IPS-NIHi7 (cell line): ENCODE measurements at regions not wholly inside any gene's neighbourhood (a gene's known extent, or its start where the extent isn't known, plus 50 kb on each side); places are given as distances from the start of the nearest gene placed in this dataset.
"Not testable (repeated sequence)": the region's sequence is repeated elsewhere in the genome, so short reads cannot be mapped to it uniquely, and the experiment has no call there.

Source experiments
- DNase-seq: peaks from one replicate; pipeline ENCODE4 v3.0.0; 2012; ENCODE audit warnings: mixed read lengths; ENCODE audit errors: extremely low spot score

- DNase-seq = no peak
These were observed 1381.7 kb upstream of the SEL1L start for GRCh38 chr14:82915381-82915780.

- DNase-seq = no peak
These were observed 1402.0 kb upstream of the SEL1L start for GRCh38 chr14:82935691-82936090.

DNA sequence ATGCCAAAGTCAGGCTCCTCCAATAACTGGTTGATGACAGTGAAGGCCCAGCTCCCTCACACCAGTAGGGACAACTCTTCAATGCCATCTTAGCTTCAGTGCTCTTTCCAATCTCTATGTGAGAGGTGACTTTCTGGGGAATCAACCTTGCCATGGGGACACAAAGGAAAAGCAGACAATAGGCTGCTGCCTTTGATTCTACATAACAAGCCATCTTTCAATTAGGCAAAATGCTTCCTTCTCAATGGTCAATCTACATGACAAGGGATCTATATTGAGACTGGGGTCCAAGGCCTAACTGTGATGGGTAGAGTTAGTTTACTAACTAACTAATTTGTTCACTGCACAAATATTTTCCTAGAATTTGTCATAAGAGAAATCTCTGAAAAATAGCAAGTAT, 1417.5 kb upstream of the SEL1L start:
- peak; percentile 6 for DNase-seq

GRCh38 chr14:82963756-82964155, 1430.1 kb upstream of the SEL1L start:
- no peak for DNase-seq

- no peak for DNase-seq
These were observed 1454.0 kb upstream of the SEL1L start for GRCh38 chr14:82987502-82988124.

- DNase-seq = not testable (repeated sequence)
These were observed 1460.9 kb upstream of the SEL1L start for GRCh38 chr14:82994547-82994946.

- peak; percentile 12 for DNase-seq
These were observed 1466.1 kb upstream of the SEL1L start for GRCh38 chr14:82999802-83000201.

DNA sequence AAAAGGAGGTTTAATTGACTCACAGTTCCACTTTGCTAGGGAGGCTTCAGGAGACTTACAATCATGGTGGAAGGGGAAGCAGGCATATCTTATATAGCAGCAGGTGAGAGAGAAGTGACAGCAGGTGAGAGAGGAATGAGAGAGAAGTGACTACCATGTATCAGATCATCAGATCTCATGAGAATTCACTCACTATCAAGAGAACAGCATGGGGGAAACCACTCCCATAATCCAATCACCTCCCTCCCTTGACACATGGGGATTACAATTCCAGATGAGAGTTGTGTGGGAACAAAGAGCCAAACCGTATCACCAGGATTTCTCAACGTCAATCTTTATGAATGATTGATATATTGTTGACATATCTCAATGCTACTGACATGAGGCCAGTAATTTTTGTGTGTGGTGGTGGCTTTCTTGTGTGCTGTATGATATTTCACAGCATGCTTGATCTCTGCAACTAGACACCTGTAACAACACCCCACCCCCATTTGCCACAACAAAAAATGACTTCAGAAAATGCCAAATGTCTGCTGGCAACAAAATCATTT, 1470.9 kb upstream of the SEL1L start:
- no peak for DNase-seq

DNA sequence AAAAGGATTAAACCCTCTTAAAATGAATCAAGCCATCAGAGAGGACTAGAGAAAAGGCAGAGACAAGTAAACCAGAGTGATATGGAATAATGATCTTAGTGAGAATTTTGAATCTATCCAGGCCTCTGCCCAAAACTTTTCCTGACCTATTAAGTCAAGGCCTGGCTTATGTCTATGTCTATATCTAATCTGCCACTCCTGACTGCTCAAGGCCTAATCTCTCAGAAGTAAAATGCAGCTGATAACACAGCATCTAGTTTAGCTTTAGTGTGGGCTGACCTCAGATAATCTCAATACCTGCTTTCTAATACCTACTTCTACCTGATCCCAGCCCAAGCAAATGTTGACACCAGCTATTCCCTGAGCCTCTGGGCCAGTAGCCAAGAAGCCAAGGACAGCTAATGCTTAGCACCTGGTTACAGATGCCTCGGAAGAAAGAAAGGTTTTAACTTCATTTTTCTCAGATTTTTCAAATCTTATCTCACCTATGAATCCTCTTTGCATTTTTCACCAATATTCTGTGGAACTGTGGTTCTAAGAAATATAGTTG, 1472.5 kb upstream of the SEL1L start:
- peak; percentile 7 for DNase-seq

DNA sequence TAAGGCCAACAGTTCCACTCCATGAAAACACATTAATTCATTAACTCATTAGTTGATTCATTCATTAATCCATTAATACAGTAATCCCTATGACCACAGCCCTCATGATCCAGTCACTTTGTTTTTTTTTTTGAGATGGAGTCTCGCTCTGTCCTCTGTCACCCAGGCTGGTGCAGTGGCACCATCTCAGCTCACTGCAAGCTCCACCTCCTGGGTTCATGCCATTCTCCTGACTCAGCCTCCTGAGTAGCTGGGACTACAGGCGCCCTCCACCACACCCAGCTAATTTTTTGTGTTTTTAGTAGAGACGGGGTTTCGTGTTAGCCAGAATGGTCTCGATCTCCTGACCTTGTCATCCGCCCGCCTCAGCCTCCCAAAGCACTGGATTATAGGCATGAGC, 1473.4 kb upstream of the SEL1L start:
- DNase-seq = not testable (repeated sequence)

DNA sequence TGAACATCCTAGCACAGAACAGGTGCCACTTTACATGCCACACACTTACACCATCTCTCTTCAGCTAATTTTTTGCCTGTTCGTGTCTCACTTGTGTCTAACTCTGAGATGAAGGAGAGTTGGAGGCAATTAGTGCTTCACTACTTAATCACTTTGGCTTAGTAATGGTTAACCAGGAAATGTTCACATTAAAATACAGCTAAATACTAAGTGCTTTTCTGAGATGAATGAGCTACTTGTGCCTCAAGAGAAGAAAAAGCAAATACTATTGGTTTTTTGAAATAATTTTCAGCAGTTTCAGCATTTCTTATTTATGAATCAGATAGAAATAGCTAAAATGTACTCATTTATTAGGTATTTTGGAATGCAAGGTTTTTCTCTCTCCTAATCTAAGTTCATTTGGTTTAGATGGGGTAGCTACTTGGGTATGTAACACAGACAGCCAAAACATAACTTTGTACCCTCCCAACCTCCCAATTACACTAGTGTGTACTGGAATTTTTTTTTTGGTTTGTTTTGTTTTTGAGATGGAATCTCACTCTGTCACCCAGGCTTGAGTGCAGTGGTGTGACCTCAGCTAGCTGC, 1474.1 kb upstream of the SEL1L start:
- no peak for DNase-seq

DNA sequence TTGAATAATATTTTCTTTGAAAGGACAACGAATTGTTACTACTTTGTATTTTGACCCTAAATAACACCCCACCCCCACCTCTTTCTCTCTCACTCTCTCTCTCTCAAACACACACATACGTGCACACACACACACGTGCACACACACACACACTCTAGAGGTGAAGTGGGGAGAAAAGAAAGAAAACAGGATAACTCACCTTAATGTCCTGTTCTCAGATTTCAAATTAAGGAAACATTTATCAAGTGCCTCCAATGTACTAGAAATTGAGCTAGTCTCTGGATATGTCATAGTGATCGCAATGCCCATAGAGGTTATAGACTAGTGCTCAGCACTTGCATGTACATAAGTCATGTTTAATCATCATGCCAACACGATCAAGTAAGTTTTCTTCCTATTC, 1483.6 kb upstream of the SEL1L start:
- no peak for DNase-seq

DNA sequence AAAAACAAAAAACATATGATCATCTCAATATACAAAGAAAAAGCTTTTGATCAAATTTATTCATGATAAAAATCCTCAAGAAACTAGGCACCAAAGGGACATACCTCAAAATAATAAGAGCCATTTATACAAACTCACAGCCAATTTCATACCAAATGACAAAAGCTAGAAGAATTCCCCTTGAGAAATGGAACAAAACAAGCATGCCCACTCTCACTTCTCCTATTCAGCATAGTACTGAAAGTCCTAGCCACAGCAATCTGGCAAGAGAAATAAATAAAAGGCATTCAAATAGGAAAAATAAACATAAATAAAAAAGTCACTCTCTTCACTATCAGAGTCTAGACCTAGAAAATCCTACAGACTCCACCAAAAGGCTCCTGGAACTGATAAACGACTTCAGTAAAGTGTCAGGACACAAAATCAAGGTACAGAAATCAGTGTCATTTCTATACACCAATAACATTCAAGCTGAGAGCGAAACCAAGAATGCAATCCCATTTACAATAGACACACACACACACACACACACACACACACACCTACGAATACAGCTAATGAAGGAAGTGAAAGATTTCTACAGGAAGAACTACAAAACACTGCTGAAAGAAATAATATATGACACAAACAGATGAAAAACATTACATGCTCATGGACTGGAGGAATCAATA, 1486.2 kb upstream of the SEL1L start:
- DNase-seq = no peak

DNA sequence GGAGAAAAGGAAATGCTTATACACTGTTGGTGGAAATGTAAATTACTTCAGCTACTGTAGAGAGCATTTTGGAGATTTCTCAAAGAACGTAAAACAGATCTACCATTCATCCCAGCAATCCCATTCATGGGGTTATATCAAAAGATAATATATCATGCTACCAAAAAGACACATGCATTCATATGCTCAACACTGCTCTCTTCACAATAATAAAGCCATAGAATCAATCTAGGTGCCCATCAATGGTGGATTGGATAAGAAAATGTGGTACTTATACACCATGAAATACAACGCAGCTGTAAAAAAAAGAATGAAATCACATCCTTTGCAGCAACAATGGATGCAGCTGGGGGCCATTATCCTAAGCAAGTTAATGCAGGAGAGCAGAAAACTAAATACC, 1487.7 kb upstream of the SEL1L start:
- DNase-seq = no peak

GRCh38 chr14:83023369-83023768, 1489.7 kb upstream of the SEL1L start:
- no peak for DNase-seq

DNA sequence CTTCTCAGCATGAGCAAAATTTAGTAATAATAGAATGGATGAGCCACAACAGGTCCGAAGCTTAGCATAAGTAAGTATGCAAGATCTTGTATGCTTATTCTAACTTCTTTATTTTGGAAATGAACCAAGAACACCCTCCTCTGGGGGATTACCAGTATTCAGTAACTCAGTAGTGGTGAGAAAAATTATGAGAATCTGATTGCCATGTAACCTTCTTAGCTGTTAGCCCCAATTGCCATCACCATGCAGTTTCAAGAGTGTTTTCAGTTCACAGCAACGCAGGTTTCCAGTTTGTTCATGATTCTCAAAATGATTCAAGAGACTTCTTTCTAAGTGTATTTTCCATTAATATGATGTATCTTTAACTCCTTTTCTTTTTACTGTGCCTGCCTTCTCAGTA, 1507.6 kb upstream of the SEL1L start:
- no peak for DNase-seq

DNA sequence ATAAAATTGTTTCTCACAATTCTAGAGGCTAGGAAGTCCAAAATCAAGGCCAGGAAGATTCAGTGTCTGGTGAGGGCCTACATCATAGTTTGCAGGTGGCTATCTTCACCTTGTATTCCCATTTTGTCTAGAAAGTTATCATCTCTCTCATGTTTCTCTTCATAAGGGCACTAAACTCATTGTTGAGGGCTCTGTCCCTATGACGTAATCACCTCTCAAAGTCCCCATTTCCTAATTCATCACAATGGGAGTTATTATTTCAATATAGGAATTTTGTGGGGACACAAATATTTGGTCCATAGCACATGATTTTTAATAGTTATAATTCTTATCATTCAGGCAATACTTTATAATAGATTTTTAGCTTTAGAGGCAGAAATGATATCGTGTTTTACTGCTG, 1509.2 kb upstream of the SEL1L start:
- DNase-seq = no peak

DNA sequence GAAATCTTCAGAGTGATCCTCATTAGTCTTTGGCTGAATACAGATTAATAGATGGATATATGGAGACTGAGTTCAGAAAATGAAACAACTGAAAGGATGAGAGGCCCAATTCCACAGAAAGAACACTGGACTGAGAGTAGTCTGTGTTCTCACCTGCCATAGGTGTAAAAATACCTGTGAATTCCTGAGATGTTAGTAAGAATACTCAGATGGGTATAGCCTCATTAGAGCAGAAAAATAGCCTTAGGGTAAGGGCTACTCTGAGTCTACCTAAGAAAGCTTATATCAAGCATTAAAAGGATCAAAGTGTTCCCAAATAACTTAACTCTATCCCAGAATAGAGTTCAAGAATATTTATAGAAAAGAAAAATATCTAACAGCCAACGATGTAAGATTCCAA, 1510.3 kb upstream of the SEL1L start:
- no peak for DNase-seq

DNA sequence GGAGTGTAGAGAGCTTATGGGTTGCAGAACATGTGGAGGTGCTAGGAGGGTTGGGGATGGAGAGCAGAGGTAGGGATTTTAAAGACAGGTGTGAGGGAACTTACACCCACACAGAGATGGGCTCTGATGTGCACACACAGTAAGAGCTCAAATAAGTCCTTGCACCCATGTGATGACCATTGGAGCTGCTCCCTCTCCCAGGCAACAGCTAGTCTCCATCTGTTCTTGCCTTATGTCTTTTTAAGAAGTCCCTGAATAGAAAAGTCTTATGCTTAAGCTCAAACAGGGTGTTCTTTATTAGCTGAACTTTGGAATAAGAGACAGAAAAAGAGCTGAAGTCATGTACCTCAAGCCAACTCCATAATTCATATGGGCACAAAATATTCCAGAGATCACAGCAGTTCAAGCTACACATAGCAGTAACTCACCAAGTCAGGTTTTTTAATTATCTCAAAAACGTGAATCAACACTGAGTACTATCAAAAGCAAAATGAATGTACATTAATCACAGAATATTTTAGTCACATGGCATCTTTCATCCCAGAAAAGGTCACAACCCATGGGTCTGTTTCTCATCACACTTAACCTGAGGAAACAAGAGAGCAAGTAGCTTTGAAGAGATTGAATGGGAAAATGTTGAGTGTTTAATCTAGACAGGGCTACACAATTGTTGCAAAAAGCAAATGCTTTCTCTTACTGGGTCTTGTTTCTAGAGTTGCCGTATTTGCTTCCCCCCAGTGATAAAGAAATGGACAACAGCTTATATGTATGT, 1513.6 kb upstream of the SEL1L start:
- DNase-seq = no peak

GRCh38 chr14:83053022-83053710, 1519.5 kb upstream of the SEL1L start:
- DNase-seq = no peak

DNA sequence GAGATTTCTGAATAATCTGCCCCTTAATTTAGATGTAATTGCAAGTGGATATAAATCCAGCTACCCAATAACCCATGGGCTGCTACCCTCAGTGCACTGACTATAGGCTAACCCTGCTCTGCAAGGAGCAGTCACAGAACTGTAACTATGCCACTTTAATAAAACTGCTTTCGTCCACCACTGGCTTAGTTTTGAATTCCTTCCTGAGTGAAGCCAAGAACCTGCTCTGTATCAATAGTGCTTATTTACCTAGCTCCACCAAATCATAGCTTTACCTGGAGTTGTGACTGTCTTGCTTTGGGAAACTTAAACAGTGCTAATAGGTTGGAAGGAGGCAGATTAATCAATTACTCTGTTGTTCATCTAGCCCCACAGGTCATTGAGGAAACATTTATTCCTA, 1524.4 kb upstream of the SEL1L start:
- no peak for DNase-seq
